ENCODE measurements at regions not wholly inside any gene's neighbourhood (a gene's known extent, or its start where the extent isn't known, plus 50 kb on each side); places are given as distances from the start of the nearest gene placed in this dataset.

DNA sequence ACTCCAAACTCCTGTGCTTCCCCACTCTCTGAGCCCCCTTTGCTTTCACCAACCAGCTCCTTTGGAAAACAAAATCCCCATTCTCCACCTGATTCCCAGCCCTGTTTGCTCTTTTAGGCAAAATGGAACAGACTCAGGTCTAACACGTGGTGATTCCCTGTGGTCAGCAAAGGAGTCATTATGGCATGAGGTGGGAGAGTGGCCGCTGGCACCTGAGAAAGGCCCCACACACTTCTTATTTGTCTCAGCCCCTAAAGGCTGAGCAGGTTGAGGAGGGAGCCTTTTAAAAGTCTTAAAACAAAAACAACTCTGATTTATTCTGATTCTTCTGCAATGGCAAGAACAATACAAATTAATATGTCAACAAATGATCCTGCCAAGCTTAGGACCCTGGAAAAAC is 401.2 kb downstream of the TNS1 start:
- TF ChIP-seq, protein P1, sequence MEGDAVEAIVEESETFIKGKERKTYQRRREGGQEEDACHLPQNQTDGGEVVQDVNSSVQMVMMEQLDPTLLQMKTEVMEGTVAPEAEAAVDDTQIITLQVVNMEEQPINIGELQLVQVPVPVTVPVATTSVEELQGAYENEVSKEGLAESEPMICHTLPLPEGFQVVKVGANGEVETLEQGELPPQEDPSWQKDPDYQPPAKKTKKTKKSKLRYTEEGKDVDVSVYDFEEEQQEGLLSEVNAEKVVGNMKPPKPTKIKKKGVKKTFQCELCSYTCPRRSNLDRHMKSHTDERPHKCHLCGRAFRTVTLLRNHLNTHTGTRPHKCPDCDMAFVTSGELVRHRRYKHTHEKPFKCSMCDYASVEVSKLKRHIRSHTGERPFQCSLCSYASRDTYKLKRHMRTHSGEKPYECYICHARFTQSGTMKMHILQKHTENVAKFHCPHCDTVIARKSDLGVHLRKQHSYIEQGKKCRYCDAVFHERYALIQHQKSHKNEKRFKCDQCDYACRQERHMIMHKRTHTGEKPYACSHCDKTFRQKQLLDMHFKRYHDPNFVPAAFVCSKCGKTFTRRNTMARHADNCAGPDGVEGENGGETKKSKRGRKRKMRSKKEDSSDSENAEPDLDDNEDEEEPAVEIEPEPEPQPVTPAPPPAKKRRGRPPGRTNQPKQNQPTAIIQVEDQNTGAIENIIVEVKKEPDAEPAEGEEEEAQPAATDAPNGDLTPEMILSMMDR (IDR thresholded peaks at IDR 0.05): no peak
- TF ChIP-seq ZFX (IDR thresholded peaks at IDR 0.05; ENCODE audit: borderline replicate concordance): no peak
